Activated CD4-positive, CD25-positive, alpha-beta regulatory T cell treated with anti-CD3 and anti-CD28 coated beads, Interleukin-2, amount 50 U/mL, for 72 hours (primary cell): ENCODE measurements at regions not wholly inside any gene's neighbourhood (a gene's known extent, or its start where the extent isn't known, plus 50 kb on each side); places are given as distances from the start of the nearest gene placed in this dataset.

Source experiments
- DNase-seq: peaks from one replicate; pipeline ENCODE4 v3.0.0; 2021

- peak; percentile 74 for DNase-seq
These were observed 135.0 kb upstream of the RIPOR2 start for GRCh38 chr6:25070547-25071366.

- no peak for DNase-seq
These were observed 142.4 kb upstream of the RIPOR2 start for GRCh38 chr6:25078141-25078540.

- no peak for DNase-seq
These were observed 148.2 kb upstream of the RIPOR2 start for GRCh38 chr6:25083784-25084507.

GRCh38 chr6:25084508-25084833 is 148.7 kb upstream of the RIPOR2 start:
- no peak for DNase-seq

GRCh38 chr6:25085756-25086155 is 150.0 kb upstream of the RIPOR2 start:
- no peak for DNase-seq

- DNase-seq: no peak
These were observed 150.8 kb upstream of the RIPOR2 start for GRCh38 chr6:25086500-25087091.

GRCh38 chr6:25088513-25088912 is 152.8 kb upstream of the RIPOR2 start:
- no peak for DNase-seq

- no peak for DNase-seq
These were observed 153.7 kb upstream of the RIPOR2 start for GRCh38 chr6:25089442-25089841.

- no peak for DNase-seq
These were observed 159.0 kb upstream of the RIPOR2 start for GRCh38 chr6:25094726-25095125.

GRCh38 chr6:25100288-25100687 is 164.5 kb upstream of the RIPOR2 start:
- DNase-seq: no peak

- DNase-seq: no peak
These were observed 167.8 kb upstream of the RIPOR2 start for GRCh38 chr6:25103603-25104002.

- no peak for DNase-seq
These were observed 169.5 kb upstream of the RIPOR2 start for GRCh38 chr6:25105070-25105925.

- DNase-seq: no peak
These were observed 171.5 kb upstream of the RIPOR2 start for GRCh38 chr6:25107218-25107617.

GRCh38 chr6:25111782-25112181 is 167.4 kb upstream of the CARMIL1 start:
- DNase-seq: no peak

- DNase-seq: no peak
These were observed 166.8 kb upstream of the CARMIL1 start for GRCh38 chr6:25112322-25112773.

GRCh38 chr6:25113436-25113835 is 165.7 kb upstream of the CARMIL1 start:
- no peak for DNase-seq

- no peak for DNase-seq
These were observed 161.1 kb upstream of the CARMIL1 start for GRCh38 chr6:25118038-25118437.

GRCh38 chr6:25121186-25121585 is 158.0 kb upstream of the CARMIL1 start:
- no peak for DNase-seq

- no peak for DNase-seq
These were observed 157.2 kb upstream of the CARMIL1 start for GRCh38 chr6:25122001-25122400.

- no peak for DNase-seq
These were observed 156.4 kb upstream of the CARMIL1 start for GRCh38 chr6:25122622-25123237.

- DNase-seq: no peak
These were observed 154.9 kb upstream of the CARMIL1 start for GRCh38 chr6:25124216-25124715.

- no peak for DNase-seq
These were observed 153.4 kb upstream of the CARMIL1 start for GRCh38 chr6:25125736-25126135.
